ENCODE measurements at regions not wholly inside any gene's neighbourhood (a gene's known extent, or its start where the extent isn't known, plus 50 kb on each side); places are given as distances from the start of the nearest gene placed in this dataset.

DNA sequence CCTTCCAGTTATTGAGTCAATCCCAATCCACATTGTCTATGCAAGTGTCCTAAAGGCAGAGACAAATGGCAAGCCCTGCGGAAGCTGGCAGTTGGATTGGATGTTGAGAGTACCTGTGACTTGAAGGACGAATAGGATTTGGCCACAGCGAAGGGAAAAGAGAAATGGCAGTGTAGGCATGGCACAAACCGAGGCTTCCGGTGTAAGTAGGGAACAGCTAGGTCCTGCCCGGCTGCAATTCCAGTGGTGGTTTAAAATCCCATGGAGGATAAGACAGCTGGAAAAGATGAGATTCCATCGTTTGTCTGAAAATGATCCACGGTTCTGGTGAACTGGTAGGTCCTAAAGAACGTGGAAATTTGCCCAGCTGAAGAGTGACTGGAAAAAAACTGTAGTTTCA is 296.2 kb downstream of the TCERG1L start:
- DNase-seq = no peak

DNA sequence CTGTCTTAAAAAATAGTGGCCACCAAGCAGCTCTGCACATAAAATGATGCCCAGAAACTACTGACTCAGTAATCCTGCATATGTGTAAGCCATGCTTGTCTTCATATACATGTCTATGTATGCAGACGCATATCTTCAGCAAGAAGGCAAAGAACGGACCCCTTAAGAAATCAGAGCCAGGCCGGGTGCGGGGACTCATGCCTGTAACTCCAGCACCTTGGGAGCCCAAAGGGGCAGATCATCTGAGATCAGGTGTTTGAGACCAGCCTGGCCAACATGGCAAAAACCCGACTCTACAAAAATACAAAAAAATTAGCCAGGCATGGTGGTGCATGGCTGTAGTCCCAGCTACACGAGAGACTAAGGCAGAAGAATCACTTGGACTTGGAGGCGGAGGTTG is 295.0 kb downstream of the TCERG1L start:
- no peak for DNase-seq

DNA sequence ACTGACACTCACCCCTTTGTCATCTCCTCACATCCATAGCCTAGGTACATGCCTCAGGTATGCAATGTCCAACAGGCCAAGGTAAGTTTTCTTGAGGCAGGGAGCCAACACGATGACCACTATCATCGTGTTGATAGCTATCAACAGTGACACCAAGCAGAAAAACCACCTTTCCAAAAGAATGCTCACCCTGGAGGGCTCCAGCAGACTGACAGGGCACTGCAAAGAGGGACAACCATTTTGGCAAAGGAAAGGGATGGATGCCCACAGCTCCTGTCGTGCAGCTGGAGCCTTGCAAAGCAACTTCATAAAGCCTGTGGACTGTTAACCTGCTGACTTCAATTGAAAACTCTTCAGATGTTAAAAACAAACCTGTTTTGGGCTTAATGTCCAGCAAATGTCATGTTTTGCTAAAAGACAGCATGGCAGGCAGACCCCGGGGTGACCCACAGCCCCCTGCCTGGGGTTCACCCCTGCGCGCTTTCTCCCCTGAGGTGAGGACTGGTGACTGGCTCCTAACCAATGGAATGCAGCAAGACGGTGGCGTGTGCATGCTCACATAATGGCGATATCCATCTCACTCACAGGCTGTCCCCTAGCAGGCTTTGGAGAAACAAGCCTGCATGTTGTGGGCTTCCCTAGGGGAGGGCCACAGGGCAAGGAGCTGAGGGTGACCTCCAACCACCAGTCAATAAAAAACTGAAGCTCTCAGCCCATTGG is 293.8 kb downstream of the TCERG1L start:
- no peak for DNase-seq

DNA sequence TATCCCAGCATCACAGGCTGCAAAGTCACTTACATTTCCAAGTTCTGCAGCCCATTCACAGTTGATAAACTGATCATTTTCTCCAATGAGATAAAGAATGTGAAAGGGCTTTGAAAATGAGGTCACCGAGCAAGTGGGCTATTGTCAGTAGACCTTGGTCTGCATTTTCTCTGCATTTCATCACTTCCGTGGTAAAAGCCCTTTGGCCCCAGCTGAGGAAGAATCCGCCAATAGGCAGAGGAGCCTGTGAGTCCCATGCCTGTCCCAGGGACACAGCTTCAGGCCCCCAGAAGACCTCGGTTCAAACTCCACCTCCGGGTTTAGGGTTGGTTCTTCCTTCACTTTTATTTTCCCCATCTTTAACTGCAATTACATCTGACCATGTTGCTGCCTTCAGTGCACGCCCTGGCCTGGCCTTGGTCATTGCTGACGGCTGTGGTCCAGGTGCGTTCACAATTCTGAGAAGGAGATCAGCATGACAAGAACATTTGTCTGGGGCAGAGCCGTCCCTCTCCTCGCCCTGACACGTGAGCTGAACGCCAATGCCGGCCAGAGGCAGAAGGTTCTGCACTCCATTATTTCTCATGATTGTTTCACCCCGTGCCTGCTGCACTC is 292.5 kb downstream of the TCERG1L start:
- DNase-seq = no peak

DNA sequence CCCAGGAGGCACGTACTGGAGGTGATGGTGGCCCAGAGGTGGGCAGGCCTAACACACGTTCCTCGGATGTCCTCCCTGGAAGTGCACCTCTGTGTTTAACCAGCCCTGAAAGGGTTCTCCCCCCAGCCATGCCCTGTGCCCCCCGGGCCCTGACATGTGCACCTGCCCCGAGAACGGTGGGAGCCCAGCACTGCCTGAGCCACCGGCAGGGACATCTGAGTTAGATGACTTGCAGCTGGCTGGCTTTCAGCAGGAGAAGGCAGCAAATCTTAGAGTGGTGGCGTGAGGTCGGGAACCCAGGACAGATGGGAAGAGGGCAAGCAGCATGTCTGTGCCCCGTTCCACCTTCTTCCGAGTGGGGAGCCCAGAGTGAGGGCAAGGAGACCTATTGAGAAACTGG is 291.8 kb downstream of the TCERG1L start:
- DNase-seq = no peak

DNA sequence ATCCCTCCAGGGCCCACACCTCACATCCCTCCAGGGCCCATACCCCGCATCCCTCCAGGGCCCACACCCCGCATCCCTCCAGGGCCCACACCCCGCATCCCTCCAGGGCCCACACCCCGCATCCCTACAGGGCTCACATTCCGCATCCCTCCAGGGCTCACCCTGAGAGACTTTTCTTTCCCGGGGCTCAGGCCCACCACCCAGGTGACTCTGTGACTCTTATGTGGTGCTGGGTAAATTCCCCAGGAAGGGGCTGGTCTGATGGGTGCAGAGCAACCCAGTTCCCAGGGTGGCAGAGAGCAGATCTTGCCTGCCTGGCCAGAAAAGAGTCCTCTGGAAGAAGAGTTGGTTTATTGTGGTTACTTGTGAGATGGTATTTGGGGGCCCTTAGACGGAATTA is 290.7 kb downstream of the TCERG1L start:
- no peak for DNase-seq

DNA sequence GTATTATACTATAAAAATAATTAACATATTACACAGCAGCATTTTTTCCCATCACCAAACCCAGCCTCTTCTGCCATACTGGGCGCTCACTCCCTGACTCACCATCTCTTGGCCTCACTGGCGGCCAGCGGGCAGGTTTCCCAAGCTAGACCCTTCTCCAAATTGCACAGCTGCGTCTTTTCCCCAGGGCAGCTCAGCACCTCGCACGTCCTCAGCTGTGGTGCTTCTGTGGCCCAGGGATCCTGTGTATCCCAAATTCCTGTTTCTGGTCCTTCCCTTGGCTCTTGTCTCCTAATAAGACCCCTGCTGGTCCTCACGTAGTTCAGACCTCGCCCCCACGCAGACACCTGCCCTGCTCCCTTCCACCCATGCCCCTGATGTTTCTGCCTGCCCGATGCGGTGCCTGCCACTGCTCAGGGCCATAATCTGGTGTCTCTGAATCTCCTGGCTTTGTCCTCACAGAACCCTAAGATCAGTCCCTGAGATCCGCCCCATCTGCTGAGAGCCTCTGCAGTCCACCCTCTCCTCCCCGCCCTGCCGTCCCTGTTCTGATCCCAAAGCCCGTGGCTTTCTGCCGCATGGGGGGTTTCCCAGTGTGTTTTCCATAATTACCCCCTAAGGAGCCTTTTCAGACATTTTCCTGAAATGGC is 290.1 kb downstream of the TCERG1L start:
- no peak for DNase-seq

DNA sequence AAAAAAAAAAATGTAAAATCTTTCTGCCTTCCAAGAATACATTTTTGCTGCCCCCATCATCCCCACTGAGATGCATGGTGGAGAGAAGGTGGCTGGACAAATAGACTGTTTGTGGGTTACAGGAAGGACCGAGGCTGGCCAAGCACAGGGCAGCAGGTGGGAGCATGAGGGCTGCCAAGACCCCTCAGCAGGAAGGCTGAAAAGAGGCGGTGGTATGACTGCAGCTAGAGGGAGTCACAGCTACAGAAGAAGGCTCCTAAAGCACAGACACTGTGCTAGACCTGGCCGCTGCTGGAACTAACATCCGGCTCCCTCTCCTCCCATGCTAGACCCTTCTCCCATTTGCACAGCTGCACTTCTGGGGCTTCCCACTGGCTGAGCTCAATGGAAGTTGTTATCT is 289.6 kb downstream of the TCERG1L start:
- DNase-seq = no peak

DNA sequence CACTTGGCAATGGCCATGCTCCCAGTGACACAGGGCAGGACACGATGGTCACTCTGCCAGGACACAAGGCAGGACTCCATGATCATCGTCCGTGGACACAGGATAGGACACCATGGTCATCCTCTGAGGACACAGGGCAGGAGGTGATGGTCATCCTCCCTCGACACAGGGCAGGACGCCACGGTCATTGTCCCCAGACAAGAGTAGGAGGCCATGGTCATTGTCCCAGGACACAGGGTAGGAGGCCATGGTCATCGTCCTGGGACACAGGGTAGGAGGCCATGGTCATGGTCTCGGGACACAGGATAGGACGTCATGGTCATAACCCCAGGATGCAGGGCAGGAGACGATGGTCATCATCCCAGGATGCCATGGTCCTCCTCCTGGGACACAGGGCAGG is 289.2 kb downstream of the TCERG1L start:
- no peak for DNase-seq

DNA sequence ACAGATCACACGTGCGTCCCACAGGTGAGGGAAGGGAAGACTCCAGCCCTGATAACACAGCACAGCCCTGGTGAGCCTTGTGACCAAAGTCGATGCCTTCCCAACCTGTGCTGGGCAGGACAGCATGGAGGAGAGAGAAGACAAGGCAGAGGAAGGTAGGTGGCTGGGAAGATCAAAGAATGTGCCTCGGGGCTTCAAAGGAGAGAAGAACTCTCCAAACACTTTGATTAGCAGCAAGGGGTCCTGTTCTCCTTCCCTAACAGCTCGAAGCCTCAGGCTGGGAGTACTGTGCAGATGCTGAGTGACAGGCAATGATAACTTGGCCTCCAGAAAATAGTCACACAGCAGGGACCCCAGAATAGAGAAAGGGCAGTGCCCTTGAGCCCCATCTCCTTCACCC is 288.5 kb downstream of the TCERG1L start:
- no peak for DNase-seq

DNA sequence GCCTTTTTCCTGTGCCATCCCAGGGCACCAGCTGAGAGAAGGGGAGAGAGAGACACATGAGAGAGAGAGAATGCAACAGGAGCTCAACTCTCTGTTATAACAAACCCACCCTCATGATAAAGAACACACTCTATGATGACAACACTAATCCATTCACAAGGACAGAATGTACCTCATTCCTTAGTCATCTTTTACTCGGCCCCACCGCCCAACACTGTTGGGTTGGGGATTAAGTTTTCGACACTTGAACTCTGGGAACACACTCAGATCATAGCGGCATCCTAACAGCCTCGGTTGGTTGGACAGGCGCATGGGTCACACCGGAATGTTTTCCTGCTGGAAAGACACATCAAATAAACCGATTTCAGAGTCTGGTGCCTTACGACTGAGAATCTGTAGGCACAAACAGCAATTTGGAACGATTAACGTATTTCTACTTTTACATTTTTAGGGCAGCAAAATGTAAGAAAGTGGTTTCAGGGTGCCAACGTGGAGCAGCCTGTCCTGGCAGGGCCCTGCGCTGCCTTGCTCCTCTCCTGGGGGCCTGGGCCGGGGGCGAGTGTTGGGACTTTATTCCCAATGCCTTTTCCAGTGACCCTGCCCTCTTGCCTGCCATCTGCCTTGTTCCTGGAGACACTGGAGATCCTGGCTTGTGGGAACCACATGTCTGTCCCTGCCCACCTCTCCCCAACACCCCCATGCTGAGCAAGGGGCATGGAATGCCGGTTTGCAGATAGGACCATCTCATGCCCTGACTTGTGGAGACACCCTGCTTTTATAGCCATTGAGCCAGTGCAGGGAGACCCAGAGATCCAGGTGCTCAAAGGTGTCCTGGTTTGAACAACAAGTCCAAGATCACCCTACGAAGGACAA is 287.0 kb downstream of the TCERG1L start:
- no peak for DNase-seq

DNA sequence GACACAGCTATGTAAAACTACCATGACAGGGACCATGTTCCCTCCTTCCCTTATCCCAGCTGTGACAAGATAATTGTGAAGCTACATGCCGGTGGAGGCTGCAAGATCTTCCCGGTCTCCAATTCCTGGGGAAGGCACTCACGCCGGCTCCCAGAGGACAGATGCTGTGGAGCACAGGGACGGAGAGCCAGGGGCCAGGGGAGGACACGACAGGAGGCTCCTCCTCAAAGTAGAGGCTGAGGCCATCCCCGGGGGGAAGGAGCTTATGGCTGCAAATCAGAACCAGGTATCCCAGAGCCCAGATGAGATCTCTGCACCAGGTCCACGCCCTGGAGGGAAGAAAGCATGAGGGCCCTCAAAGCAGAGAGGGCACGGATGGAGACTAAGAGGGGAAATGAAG is 286.2 kb downstream of the TCERG1L start:
- DNase-seq = no peak

DNA sequence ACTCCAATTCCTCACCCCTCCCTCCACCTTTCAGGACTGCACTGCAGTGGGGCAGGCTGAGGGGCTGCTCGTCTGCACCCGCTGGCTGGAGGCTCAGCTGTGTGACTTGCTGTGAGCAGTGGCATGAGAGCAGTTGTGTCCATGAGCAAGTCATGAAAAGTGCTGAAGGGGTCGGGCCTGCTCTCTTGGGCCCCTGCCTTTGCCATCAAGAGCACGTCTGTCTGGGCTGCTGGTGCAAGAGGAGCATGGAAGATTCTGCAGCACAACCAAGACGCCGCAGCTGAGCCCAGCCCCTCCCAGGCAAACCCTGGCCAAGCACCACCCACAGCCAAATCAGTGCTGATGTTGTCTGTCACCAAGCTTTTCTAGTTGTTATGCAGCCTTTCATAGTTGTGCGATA is 284.3 kb downstream of the TCERG1L start:
- DNase-seq = no peak

DNA sequence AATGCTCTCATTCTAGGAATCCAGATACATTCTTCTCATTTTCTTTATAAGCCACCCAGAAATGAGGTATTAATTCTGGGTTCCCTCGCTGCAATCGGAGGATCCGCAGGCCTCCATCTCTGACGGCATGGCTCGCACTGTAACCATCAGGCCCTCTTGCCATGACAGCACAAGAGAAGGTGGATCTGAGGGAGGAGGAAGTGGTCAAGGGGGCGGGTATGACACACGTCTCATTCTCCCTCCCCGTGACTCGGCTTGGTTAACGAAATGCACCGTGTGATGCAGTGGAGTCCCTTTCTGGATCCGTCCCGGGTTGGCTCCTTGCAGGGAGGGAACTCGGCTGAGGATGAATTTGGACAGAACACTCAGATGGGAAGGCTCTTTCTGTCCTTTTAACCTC is 280.2 kb downstream of the TCERG1L start:
- no peak for DNase-seq

DNA sequence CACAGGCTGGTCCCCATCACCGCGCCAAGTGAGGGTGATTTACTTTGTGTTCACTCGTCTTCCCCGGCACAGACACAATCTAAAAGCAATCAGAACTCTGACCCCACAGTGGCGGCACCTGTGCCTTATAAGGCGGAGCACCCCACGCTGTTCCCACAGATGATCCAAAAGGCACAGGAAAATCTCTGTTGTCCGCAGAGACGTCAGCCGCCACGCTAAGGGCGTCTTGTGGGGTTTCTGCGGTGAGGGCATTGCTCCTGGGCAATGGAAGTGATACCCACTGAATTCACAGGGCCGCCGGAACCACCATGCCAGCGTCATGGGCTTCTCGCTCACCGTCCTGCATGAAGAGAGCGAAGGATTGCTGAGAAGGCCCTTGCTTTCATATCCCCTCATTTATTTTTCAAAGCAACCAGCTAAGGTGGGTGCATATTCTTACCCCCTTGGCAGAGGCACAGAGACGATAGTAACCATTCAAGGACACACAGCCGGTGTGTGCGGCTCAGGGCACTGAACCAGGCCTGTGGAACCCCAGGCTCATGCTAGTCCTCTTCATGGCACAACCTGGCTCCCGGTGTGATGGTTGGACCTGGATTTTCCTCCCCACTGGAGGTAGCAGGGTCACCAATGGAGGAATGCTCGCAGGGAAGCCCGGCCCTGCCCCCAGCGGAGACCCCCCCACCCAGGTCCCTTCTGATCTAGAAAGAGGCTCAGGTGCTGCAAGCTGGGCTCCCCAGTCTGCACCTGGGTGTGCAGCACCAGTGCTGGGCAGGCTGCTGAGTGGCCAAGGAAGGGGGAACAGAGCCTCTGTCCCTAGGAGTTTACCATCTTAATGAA is 279.0 kb downstream of the TCERG1L start:
- DNase-seq = no peak

DNA sequence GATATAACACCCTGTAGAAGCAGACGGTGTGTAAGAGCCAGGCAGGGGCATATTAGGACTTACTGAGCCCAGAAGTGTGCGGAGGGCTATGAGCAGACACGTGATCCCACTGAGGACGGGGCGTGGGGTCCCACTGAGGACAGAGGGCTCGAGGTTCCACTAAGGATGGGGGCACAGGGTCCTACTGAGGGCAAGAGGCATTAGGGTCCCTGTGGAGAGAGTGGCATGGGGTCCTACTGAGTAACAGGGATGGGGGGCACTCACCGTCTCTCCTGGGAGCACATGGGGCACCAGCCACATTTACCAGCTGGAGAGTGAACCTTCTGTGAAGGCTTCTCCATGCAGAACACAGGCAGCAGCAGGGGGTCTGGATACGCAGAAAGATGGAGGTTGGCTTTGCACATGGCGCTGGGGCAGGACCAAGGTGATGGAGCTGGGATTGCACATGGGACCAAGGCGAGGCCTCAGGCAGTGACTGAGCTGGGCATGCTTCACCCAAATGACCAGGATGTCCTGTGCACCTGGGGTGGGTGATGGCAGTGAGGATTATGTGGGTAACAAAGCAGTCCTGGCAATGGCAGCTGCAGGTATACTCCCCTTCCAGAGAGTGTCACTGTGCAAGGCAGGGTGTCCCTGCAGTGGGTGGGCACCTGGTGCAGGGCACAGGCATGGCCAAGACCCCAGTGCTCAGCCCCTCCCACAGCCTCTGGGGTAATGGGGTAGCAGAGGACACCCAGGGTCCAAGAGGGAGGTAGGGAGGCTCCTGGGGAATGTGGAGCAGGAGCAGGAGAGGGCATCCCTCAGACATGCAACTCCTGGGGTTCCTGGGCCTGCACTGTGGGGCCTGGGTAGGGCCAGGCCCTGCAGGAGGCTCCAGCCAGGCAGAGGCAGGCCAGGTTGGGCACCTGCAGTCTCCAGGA is 278.1 kb downstream of the TCERG1L start:
- no peak for DNase-seq

DNA sequence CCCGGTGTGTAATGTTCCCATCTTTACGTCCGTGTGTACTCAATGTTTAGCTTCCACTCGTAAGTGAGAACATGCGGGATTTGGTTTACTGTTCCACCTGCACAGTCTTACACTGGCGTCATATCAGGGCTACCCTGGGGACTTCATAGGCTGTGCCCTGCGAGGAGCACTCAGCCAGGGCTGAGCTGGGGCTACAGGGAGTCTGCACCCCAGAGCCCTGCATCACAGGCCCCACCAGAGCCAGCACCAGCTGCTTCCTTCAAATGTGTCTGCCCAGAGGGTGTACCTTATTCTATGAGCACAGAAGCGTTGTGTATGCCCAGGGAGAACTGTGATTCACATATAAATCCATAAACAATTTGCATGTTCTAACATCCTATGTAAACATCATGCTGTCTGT is 277.1 kb downstream of the TCERG1L start:
- no peak for DNase-seq

DNA sequence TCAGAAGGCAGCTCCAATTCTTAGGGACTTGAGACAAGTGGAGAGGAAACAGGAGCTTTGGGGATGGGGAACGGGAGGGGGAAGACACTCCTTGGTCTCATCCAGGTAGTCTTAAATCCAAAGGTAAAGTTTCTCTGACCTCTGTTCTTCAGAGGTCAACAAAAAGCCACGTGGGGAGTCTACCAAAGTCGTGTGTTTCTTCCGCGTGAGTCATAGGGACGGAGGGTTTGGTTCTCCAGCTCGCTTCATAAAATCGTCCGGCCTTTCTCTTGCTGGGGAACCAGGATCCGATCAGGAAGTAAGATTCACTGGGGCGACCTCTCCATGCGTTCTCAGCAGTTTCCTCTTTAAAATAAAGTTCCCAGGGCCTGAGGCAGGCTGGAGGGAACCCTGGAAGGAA is 275.7 kb downstream of the TCERG1L start:
- no peak for DNase-seq

DNA sequence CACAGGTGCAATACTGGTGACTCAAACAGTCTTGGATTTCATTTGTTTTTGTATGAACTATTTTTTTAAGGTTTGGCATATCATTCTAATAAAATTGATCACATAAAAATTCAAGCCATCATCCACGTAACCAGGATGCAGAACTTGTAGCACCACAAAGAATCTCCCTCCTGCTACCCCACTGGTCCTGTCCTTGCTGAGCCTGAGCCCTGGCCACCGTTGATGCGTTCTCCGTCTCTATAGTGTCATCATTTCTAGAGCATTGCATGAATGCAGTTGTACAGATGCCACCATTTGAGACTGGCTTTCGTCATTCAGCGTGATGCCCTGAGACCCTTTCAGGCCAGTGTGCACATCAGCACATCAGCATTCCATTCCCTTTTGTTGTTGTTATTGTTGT is 273.5 kb downstream of the TCERG1L start:
- DNase-seq = no peak

DNA sequence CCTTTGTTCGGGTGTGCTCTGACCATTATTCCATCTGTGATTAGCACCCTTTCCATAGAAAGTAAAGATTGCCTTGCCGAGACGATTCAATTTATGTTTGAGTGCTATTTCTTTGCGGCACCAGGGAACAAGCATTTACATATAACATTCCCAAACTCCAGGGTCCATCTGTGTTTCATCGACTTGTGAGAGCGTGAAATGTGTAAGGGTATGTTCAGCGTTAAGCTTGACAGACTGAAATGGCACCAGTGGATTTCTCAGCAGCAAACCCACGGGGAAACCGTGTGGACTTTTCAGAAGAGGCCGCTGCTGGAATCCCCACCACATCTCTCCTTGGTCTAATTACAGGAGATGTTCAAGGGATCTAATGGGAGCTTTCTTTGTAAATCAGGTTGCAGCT is 270.5 kb downstream of the TCERG1L start:
- no peak for DNase-seq

DNA sequence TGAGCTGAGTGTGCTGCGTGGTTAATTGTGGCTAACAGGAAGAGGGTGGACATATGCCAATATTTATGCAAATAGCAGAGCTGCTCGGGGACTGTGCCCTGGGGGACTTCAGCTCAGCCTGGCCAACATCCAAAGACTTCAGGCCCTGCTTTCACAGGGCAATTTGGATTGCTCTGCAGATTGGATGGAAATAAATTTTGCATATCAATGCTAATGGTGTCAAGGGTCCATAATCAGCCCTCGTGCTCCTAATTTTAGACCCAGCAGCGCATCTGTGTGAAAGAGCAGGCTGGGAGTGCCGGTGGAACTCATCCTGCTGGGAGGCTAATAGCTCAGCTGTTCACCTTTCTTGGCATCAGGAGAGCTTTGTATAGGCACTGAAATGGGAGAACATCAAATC is 270.1 kb downstream of the TCERG1L start:
- DNase-seq = no peak
